ENCODE measurements at regions not wholly inside any gene's neighbourhood (a gene's known extent, or its start where the extent isn't known, plus 50 kb on each side); places are given as distances from the start of the nearest gene placed in this dataset.

GRCh38 chr9:36779582-36779981 lies 206.9 kb downstream of the MELK start:
- TF ChIP-seq CTCF (IDR thresholded peaks at IDR 0.05; ENCODE audit: extremely low read depth in 1 of 2, insufficient read depth in 1 of 2, low read depth in 1 of 2, low read length in 2 of 2) (no peak), JUN (IDR thresholded peaks at IDR 0.05; ENCODE audit: borderline replicate concordance, insufficient read depth, insufficient read length, low read depth) (no peak), POLR2A (IDR thresholded peaks at IDR 0.05; ENCODE audit: low read depth, low read length) (no peak), EZH2 (IDR thresholded peaks at IDR 0.05; ENCODE audit: borderline replicate concordance, low read depth, low read length, severe bottlenecking) (no peak), FOS (IDR thresholded peaks at IDR 0.05; ENCODE audit: borderline replicate concordance, insufficient read depth, low read length) (no peak)

Measured in endothelial cell of umbilical vein (primary cell).